HFFc6 (cell line): ENCODE measurements at regions not wholly inside any gene's neighbourhood (a gene's known extent, or its start where the extent isn't known, plus 50 kb on each side); places are given as distances from the start of the nearest gene placed in this dataset.

ENCODE experiments used
- DNase-seq: peaks from one replicate; pipeline ENCODE4 v3.0.0-alpha.2; 2018
- H3K27ac Mint-ChIP-seq: 2 replicates; pipeline ENCODE4 v1.8.0; 2020; ENCODE audit warnings: mild to moderate bottlenecking, mixed read lengths
- H3K27me3 Mint-ChIP-seq: 2 replicates; pipeline ENCODE4 v1.8.0; 2021; ENCODE audit warnings: mild to moderate bottlenecking, moderate library complexity, mixed read lengths; ENCODE audit not compliant: insufficient read depth
- H3K36me3 Mint-ChIP-seq: 2 replicates; pipeline ENCODE4 v1.8.0; 2021; ENCODE audit warnings: low read depth, mixed read lengths
- H3K4me1 Mint-ChIP-seq: 2 replicates; pipeline ENCODE4 v1.8.0; 2020; ENCODE audit warnings: low read depth, mixed read lengths
- H3K4me3 Mint-ChIP-seq: 2 replicates; pipeline ENCODE4 v1.8.0; 2020; ENCODE audit warnings: mild to moderate bottlenecking, moderate library complexity, mixed read lengths
- H3K9me3 Mint-ChIP-seq: 2 replicates; pipeline ENCODE4 v1.8.0; 2020; ENCODE audit warnings: mild to moderate bottlenecking, mixed read lengths
- TF ChIP-seq, protein P1 (sequence below): fragments of 200-600 bp; sonication (generic); IDR thresholded peaks from 2 replicates; pipeline ENCODE4 v1.5.0; 2021; ENCODE audit warnings: antibody characterized with exemption, mild to moderate bottlenecking

DNA sequence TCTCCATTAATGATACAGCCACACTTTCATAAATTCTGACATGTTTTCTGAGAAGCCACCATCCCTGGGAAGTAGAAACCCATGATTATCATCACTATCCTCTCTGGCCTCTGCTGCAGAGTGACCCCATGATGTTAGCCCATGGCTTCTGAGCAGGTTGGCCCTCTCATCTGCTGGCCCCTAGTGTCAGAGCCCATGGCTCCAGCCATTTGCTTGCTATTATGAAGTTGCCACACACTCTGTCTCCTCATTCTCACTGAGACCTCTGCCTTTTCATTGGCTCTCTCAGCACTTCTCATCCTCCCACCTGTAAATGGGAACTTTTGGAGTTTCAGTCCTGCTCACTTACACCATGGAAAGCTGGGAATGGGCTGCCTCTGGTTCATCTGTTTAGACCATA, 192.7 kb downstream of the GASK1B start:
- peaks cover 22% of the 10 kb centered on the region for H3K4me1 Mint-ChIP-seq
- H3K27me3 Mint-ChIP-seq = peaks cover 2% of the 10 kb centered on the region
- TF ChIP-seq, protein P1, sequence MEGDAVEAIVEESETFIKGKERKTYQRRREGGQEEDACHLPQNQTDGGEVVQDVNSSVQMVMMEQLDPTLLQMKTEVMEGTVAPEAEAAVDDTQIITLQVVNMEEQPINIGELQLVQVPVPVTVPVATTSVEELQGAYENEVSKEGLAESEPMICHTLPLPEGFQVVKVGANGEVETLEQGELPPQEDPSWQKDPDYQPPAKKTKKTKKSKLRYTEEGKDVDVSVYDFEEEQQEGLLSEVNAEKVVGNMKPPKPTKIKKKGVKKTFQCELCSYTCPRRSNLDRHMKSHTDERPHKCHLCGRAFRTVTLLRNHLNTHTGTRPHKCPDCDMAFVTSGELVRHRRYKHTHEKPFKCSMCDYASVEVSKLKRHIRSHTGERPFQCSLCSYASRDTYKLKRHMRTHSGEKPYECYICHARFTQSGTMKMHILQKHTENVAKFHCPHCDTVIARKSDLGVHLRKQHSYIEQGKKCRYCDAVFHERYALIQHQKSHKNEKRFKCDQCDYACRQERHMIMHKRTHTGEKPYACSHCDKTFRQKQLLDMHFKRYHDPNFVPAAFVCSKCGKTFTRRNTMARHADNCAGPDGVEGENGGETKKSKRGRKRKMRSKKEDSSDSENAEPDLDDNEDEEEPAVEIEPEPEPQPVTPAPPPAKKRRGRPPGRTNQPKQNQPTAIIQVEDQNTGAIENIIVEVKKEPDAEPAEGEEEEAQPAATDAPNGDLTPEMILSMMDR = no peak
- no peak overlapping the region for H3K4me3 Mint-ChIP-seq
- no peak for DNase-seq
- H3K27ac Mint-ChIP-seq = no peak overlapping the region
- no peaks in the 10 kb centered on the region for H3K36me3 Mint-ChIP-seq
- no peaks in the 10 kb centered on the region for H3K9me3 Mint-ChIP-seq

DNA sequence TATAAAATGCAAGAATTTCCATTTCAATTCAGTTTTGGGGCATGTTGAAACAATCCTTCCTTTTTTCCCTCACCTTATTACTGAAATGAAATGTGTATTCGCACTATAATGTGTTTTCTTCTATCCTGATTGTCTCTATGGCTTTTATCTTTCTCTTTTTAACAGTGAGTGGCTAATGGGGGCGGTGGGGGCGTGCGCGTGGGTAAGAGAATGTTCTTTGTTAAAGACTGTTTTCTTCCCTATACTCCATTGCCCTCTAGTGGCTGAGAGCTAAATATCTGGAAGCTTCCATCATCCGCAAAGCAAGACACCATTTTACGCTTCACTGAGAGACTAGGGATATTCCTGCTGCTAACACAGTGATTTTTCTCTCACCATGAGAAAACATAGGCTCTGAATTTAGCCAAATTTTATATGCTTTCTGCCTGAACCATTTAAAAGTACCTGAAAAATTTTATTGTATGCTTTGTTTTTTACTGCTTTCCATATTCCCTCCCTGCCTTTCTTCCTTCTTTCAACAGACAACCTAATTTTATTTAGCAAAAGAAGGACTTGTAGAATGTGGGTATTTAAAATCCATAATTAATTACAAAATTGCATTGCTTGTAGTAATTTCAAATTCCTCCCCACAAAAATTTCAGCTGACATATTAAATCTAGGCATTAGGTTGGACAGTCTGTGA, 194.0 kb downstream of the GASK1B start:
- no peaks in the 10 kb centered on the region for H3K9me3 Mint-ChIP-seq
- DNase-seq = peak; percentile 48
- TF ChIP-seq, protein P1 = peak; percentile 90
- peak overlapping the region; percentile 77 for H3K4me3 Mint-ChIP-seq
- peaks cover 17% of the 10 kb centered on the region for H3K4me1 Mint-ChIP-seq
- no peak overlapping the region for H3K27ac Mint-ChIP-seq
- peaks cover 2% of the 10 kb centered on the region for H3K27me3 Mint-ChIP-seq
- no peaks in the 10 kb centered on the region for H3K36me3 Mint-ChIP-seq

DNA sequence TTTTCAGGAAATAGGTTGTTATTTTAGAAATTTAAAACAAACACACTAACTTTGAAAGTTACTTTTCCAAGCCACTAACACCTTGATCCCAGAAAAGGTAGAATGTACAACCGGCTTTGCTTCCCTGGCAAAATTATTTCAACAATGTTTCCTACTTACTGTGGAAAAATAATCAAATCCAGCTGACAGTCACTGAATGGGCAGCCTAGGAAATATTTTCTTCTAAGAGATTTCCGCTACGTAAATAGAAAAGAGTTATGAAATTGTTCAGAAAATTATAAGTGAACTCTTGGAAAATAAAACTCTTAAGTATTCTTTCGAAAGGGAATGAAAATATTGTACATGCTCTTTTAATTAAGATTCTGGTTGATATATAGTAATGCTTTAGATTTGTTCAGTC, 195.7 kb downstream of the GASK1B start:
- no peaks in the 10 kb centered on the region for H3K36me3 Mint-ChIP-seq
- DNase-seq = no peak
- H3K9me3 Mint-ChIP-seq = no peaks in the 10 kb centered on the region
- peaks cover 8% of the 10 kb centered on the region for H3K4me1 Mint-ChIP-seq
- H3K4me3 Mint-ChIP-seq = no peak overlapping the region
- peaks cover 2% of the 10 kb centered on the region for H3K27me3 Mint-ChIP-seq
- H3K27ac Mint-ChIP-seq = no peak overlapping the region
- TF ChIP-seq, protein P1 = no peak

DNA sequence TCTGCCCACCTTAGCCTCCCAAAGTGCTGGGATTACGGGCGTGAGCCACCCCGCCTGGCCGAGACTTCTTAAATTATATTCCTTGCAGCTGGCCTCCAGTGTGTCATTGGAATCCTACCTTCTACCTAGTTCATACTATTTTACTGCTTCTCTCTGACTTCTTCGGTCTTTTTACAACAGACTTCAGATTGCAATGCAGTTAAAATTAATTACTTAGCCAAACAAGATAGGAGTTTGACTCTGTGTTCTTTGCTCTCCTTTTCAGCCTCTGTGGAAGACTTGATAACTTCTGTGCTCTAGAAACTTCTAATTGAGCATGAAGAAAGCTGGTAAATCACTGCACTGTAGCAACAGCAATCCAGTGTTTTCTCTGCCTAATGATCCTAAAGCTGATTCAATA, 199.5 kb downstream of the GASK1B start:
- H3K27ac Mint-ChIP-seq = no peak overlapping the region
- no peaks in the 10 kb centered on the region for H3K9me3 Mint-ChIP-seq
- TF ChIP-seq, protein P1 = no peak
- H3K36me3 Mint-ChIP-seq = no peaks in the 10 kb centered on the region
- no peak overlapping the region for H3K4me3 Mint-ChIP-seq
- no peak for DNase-seq
- peaks cover 2% of the 10 kb centered on the region; the same call in 1 of the 2 replicates for H3K27me3 Mint-ChIP-seq
- H3K4me1 Mint-ChIP-seq = no peaks in the 10 kb centered on the region

DNA sequence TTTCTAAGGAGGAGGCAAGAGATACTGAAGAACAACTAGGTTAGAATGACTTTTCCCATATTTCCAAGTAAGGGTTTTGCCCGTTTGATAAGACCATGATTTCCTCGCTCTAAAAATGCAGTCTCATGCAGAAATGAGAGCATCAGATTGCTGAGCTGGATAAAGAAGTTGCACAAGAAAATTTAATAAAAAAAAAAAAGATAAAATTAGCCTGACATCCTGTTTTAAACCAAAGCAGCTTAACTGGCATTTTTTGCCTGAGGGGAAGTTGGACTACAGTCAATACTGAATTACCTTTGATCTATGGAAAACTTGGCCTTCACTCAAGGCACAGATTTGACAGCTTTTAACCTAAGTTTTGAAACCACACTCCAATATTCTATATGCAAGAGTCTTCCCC, 208.4 kb downstream of the GASK1B start:
- Mint-ChIP-seq H3K27ac (no peak overlapping the region), H3K36me3 (no peaks in the 10 kb centered on the region), H3K4me1 (no peaks in the 10 kb centered on the region), H3K4me3 (no peak overlapping the region), H3K9me3 (no peaks in the 10 kb centered on the region), H3K27me3 (no peaks in the 10 kb centered on the region)
- TF ChIP-seq, protein P1 = no peak
- DNase-seq = no peak
